MM.1S (cell line): ENCODE measurements at regions not wholly inside any gene's neighbourhood (a gene's known extent, or its start where the extent isn't known, plus 50 kb on each side); places are given as distances from the start of the nearest gene placed in this dataset.
"Not testable (repeated sequence)": the region's sequence is repeated elsewhere in the genome, so short reads cannot be mapped to it uniquely, and the experiment has no call there.

Experiments
- DNase-seq: peaks from one replicate; pipeline ENCODE4 v3.0.0-alpha.2; 2015
- H2AFZ ChIP-seq: fragments of 300-600 bp; sonication (generic); 2 replicates; pipeline ENCODE4 v1.6.0; 2016; ENCODE audit warnings: antibody characterized with exemption, low read length
- H3F3A ChIP-seq: fragments of 300-600 bp; sonication (generic); 2 replicates; pipeline ENCODE4 v1.6.1; 2016; ENCODE audit warnings: mild to moderate bottlenecking, antibody characterized with exemption, low read length, moderate library complexity, mixed read lengths; ENCODE audit not compliant: insufficient read depth
- H3K27ac ChIP-seq: fragments of 300-600 bp; sonication (generic); 2 replicates; pipeline ENCODE4 v1.5.1; 2016; ENCODE audit warnings: mild to moderate bottlenecking, low read length
- H3K27me3 ChIP-seq: fragments of 300-600 bp; sonication (generic); replicated peaks from 2 replicates; pipeline ENCODE4 v1.6.0; 2016; ENCODE audit warnings: low read length; ENCODE audit not compliant: insufficient read depth
- H3K36me3 ChIP-seq: fragments of 300-600 bp; sonication (generic); replicated peaks from 2 replicates; pipeline ENCODE4 v1.6.1; 2016; ENCODE audit warnings: mild to moderate bottlenecking, low read length, mixed read lengths; ENCODE audit not compliant: insufficient read depth
- H3K4me1 ChIP-seq: fragments of 300-600 bp; sonication (generic); 2 replicates; pipeline ENCODE4 v1.6.1; 2016; ENCODE audit warnings: low read length, mixed read lengths
- H3K4me2 ChIP-seq: fragments of 300-600 bp; sonication (generic); 2 replicates; pipeline ENCODE4 v1.6.0; 2016; ENCODE audit warnings: low read depth, low read length
- H3K4me3 ChIP-seq: fragments of 300-600 bp; sonication (generic); 2 replicates; pipeline ENCODE4 v1.5.1; 2016; ENCODE audit warnings: low read length, mixed read lengths
- H3K79me2 ChIP-seq: fragments of 300-600 bp; sonication (generic); 2 replicates; pipeline ENCODE4 v1.6.1; 2016; ENCODE audit warnings: mixed run types, low read length, mixed read lengths
- H3K9ac ChIP-seq: fragments of 300-600 bp; sonication (generic); 2 replicates; pipeline ENCODE4 v1.6.1; 2016; ENCODE audit warnings: low read length, mixed read lengths
- H3K9me2 ChIP-seq: fragments of 300-600 bp; sonication (generic); replicated peaks from 2 replicates; pipeline ENCODE4 v1.6.1; 2016; ENCODE audit warnings: mild to moderate bottlenecking, low read length, mixed read lengths; ENCODE audit not compliant: insufficient read depth
- H3K9me3 ChIP-seq: fragments of 300-600 bp; sonication (generic); replicated peaks from 2 replicates; pipeline ENCODE4 v1.6.1; 2016; ENCODE audit warnings: mild to moderate bottlenecking, low read length, mixed read lengths; ENCODE audit not compliant: insufficient read depth
- H4K20me1 ChIP-seq: fragments of 300-600 bp; sonication (generic); 2 replicates; pipeline ENCODE4 v1.6.1; 2016; ENCODE audit warnings: mild to moderate bottlenecking, low read length, moderate library complexity, mixed read lengths; ENCODE audit not compliant: insufficient read depth
- EZH2 ChIP-seq: fragments of 300-600 bp; sonication (generic); optimal IDR thresholded peaks from 2 replicates; pipeline ENCODE3; 2017; ENCODE audit warnings: low read depth, mild to moderate bottlenecking, antibody characterized with exemption, low read length, mixed read lengths
- EZH2phosphoT487 ChIP-seq: fragments of 300-600 bp; sonication (generic); IDR thresholded peaks from 2 replicates; pipeline ENCODE4 v1.6.1; 2018; ENCODE audit warnings: antibody characterized with exemption, low read length
- TF ChIP-seq, protein P1 (sequence below): fragments of 300-600 bp; sonication (generic); IDR thresholded peaks from 2 replicates; pipeline ENCODE4 v1.5.1; 2016; ENCODE audit warnings: antibody characterized with exemption, low read length, mixed read lengths

DNA sequence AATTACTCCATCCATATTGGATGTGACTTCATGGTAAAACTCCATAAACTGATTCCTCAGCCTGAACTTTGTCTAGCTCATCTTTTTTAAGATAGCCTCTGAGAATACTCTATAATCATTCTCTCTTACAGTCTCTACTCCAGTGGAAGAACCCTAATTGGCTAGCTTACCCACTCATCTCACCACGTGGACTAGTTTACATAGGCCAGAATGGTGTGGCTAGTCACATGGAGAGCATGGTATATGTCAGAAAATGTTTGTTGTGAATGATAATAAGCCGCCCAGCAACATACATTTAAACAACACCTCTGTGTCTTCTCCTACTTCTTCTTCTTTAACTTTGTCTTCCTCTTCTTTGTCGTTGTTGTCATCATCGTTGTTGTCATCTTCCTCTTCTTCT is 389.2 kb upstream of the LRRC3B start:
- TF ChIP-seq, protein P1, sequence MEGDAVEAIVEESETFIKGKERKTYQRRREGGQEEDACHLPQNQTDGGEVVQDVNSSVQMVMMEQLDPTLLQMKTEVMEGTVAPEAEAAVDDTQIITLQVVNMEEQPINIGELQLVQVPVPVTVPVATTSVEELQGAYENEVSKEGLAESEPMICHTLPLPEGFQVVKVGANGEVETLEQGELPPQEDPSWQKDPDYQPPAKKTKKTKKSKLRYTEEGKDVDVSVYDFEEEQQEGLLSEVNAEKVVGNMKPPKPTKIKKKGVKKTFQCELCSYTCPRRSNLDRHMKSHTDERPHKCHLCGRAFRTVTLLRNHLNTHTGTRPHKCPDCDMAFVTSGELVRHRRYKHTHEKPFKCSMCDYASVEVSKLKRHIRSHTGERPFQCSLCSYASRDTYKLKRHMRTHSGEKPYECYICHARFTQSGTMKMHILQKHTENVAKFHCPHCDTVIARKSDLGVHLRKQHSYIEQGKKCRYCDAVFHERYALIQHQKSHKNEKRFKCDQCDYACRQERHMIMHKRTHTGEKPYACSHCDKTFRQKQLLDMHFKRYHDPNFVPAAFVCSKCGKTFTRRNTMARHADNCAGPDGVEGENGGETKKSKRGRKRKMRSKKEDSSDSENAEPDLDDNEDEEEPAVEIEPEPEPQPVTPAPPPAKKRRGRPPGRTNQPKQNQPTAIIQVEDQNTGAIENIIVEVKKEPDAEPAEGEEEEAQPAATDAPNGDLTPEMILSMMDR: no peak
- TF ChIP-seq EZH2phosphoT487 (no peak), EZH2 (no peak)
- Histone ChIP-seq H4K20me1 (no peaks in the 10 kb centered on the region), H3K27me3 (no peaks in the 10 kb centered on the region), H3K36me3 (no peaks in the 10 kb centered on the region), H3K9me3 (no peaks in the 10 kb centered on the region), H3K9me2 (no peaks in the 10 kb centered on the region), H3F3A (no peaks in the 10 kb centered on the region), H2AFZ (no peak overlapping the region), H3K4me3 (no peak overlapping the region), H3K4me2 (no peak overlapping the region), H3K4me1 (no peaks in the 10 kb centered on the region), H3K79me2 (no peaks in the 10 kb centered on the region), H3K9ac (no peak overlapping the region), H3K27ac (no peak overlapping the region)
- DNase-seq: no peak

DNA sequence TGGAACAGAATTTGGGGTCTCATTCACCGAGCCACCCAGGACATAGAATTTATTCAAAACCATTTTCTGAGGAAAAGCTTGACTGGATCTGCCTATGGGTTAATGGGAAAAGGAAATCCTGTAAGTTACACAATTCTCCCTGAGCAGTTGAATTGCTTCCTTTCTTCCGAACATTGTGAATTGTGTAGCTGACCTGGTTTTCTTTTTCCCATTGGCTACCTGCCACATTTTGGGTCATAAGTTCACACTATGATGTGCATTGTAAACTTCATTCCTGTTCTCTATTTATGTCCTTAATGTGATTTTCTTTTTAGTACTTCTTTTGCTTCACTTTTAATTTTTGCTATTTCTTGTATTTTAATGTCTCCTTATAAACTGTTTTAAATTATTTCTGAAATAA is 386.0 kb upstream of the LRRC3B start:
- H3K9ac ChIP-seq: no peak overlapping the region
- H3K4me2 ChIP-seq: no peak overlapping the region
- TF ChIP-seq, protein P1: no peak
- TF ChIP-seq EZH2phosphoT487 (no peak), EZH2 (no peak)
- H3K79me2 ChIP-seq: no peaks in the 10 kb centered on the region
- no peak overlapping the region for H3K4me3 ChIP-seq
- H3K27ac ChIP-seq: no peak overlapping the region
- no peaks in the 10 kb centered on the region for H3K36me3 ChIP-seq
- H4K20me1 ChIP-seq: no peaks in the 10 kb centered on the region
- DNase-seq: no peak
- H3F3A ChIP-seq: no peaks in the 10 kb centered on the region
- H3K9me3 ChIP-seq: no peaks in the 10 kb centered on the region
- H3K4me1 ChIP-seq: no peaks in the 10 kb centered on the region
- no peaks in the 10 kb centered on the region for H3K27me3 ChIP-seq
- H3K9me2 ChIP-seq: no peaks in the 10 kb centered on the region
- H2AFZ ChIP-seq: no peak overlapping the region

DNA sequence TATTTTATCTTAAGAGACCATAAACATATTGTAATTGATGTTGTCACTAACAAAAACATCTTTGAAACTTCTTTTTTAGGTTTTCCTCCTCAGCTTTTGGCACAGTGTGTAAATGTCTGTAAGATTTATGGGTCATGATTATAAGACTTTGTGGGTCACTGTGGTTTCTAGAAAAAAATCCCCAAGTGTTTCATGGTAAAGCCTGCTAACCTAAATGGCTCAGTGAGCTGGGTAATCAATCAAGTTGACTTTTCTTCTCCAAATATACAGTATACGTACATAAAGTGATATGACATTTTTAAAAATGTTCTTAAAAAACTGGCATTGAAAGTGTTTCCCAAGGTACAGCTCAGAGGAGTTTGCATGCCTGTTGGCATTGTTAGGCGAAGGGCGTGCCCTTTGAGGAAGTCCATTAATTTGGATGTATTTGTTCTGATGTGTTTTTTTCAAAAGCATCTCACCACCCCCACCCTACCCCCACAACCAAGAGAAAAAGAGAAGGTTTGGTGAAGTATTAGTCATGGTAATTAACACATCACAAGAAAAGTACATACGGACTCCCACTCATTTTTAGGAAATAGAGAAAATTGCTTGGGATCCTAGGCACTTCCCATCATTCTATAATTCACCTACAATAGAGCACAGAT is 385.4 kb upstream of the LRRC3B start:
- DNase-seq: no peak
- no peak for TF ChIP-seq EZH2
- TF ChIP-seq, protein P1: no peak
- TF ChIP-seq EZH2phosphoT487: no peak

DNA sequence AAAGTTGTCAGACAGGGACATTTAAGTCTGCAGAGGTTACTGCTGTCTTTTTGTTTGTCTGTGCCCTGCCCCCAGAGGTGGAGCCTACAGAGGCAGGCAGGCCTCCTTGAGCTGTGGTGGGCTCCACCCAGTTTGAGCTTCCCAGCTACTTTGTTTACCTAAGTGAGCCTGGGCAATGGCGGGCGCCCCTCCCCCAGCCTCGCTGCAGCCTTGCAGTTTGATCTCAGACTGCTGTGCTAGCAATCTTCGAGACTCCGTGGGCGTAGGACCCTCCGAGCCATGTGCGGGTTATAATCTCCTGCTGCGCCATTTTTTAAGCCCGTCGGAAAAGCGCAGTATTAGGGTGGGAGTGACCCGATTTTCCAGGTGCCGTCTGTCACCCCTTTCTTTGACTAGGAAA is 378.0 kb upstream of the LRRC3B start:
- H3K36me3 ChIP-seq, DNase-seq, H3K9me2 ChIP-seq, H3K27ac ChIP-seq, H3F3A ChIP-seq, H3K27me3 ChIP-seq, H4K20me1 ChIP-seq, H3K79me2 ChIP-seq, H3K9me3 ChIP-seq, H2AFZ ChIP-seq, H3K4me2 ChIP-seq, H3K4me1 ChIP-seq, H3K9ac ChIP-seq, H3K4me3 ChIP-seq: not testable (repeated sequence)

More for the DNA sequence above, 385.4 kb upstream of the LRRC3B start:
- Histone ChIP-seq H3K27me3 (no peaks in the 10 kb centered on the region), H3K9me2 (no peaks in the 10 kb centered on the region), H3K4me1 (no peaks in the 10 kb centered on the region), H3K79me2 (no peaks in the 10 kb centered on the region), H3K27ac (no peak overlapping the region), H3K4me3 (no peak overlapping the region), H3K9ac (no peak overlapping the region), H2AFZ (no peak overlapping the region), H3K4me2 (no peak overlapping the region), H3F3A (no peaks in the 10 kb centered on the region), H4K20me1 (no peaks in the 10 kb centered on the region), H3K9me3 (no peaks in the 10 kb centered on the region), H3K36me3 (no peaks in the 10 kb centered on the region)
